ENCODE measurements at regions not wholly inside any gene's neighbourhood (a gene's known extent, or its start where the extent isn't known, plus 50 kb on each side); places are given as distances from the start of the nearest gene placed in this dataset.

GRCh38 chr6:91812596-91813274, 1225.9 kb upstream of the MAP3K7 start:
- TF ChIP-seq CTCF (IDR thresholded peaks at IDR 0.05; ENCODE audit: low read length) (no peak), EZH2 (optimal IDR thresholded peaks at IDR 0.05; ENCODE audit: low read depth, low read length) (no peak), EZH2phosphoT487 (IDR thresholded peaks at IDR 0.05; ENCODE audit: low read length) (no peak)

All from MM.1S (cell line).